Middle frontal gyrus (tissue), 1 donor: ENCODE measurements at regions not wholly inside any gene's neighbourhood (a gene's known extent, or its start where the extent isn't known, plus 50 kb on each side); places are given as distances from the start of the nearest gene placed in this dataset.
"Not testable (repeated sequence)": the region's sequence is repeated elsewhere in the genome, so short reads cannot be mapped to it uniquely, and the experiment has no call there.

Experiments
- DNase-seq: peaks from one replicate; pipeline ENCODE4 v3.0.0-alpha.2; 2015; ENCODE audit warnings: low spot score; ENCODE audit errors: extremely low spot score

DNA sequence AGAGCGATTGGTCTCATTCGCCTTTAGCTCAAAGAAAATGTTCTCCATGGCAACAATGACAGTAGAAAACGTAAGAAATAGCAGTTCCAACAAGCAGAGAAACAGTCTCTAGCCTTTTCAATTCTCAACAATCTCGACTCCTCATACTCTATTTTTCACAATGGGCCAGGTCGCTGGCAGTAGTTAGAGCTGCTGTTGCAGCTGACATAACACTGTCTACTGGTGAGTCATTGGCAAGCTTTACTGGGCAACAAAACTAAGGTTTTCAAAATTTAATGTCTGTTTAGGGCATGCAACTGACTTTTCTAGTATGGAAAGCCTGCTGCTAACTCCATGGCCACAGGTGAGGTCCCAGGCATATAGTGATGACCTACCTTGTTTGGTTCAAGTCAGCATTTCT lies 221.1 kb upstream of the KAZN start:
- no peak for DNase-seq

DNA sequence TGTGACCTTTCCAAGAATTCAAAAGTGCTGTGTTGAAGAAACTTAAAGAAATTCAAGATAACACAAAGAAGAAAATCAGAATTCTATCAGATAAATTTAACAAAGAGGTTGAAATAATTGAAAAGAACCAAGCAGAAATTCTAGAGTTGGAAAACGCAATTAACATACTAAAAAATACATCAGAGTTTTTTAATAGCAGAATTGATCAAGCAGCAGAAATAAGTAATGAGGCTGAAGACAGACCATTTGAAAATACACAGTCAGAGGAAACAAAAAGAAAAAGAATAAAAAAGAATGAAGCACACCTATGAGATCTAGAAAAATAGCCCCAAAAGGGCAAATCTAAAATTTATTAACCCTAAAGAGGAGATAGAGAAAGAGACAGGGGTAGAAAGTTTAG lies 218.1 kb upstream of the KAZN start:
- no peak for DNase-seq

- DNase-seq, result no peak
Observed at GRCh38 chr1:14390816-14391215, 207.7 kb upstream of the KAZN start.

DNA sequence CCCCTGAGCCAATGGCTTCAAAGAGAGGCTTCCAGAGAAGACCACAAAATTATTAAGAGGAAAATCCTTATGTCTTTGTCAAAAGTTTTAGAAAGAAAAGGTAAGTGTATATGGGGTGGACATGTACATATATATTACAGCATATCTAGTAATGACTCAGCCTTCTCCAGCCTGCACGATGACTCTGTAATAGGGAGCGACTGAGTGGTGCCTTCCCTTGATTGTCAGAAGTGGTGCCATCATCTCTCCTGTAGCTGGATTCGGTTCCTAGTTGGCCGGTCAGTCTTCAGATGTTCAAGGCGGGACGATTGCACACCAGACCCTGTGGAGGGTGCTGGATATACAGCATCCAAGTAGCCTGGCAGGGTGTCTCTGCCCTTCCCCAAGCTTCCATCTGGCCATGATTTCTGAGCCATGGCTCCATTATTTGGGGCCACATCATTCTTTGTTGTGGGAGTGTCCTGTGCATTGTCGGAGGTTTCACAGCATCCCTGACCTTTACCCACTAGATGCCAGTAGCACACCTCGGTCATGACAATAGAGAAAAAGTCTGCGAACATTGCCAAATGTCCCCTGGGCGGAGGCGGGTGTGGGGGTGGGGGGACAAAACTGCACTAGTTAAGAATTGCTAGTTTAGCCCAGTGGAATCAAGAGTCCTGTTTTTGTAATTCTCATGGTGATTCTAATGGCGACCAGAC lies 206.2 kb upstream of the KAZN start:
- no peak for DNase-seq

- no peak for DNase-seq
Observed at GRCh38 chr1:14392859-14393365, 205.6 kb upstream of the KAZN start.

- DNase-seq, result no peak
Observed at GRCh38 chr1:14396100-14396499, 202.4 kb upstream of the KAZN start.

- DNase-seq, result no peak
Observed at GRCh38 chr1:14403961-14404645, 194.4 kb upstream of the KAZN start.

DNA sequence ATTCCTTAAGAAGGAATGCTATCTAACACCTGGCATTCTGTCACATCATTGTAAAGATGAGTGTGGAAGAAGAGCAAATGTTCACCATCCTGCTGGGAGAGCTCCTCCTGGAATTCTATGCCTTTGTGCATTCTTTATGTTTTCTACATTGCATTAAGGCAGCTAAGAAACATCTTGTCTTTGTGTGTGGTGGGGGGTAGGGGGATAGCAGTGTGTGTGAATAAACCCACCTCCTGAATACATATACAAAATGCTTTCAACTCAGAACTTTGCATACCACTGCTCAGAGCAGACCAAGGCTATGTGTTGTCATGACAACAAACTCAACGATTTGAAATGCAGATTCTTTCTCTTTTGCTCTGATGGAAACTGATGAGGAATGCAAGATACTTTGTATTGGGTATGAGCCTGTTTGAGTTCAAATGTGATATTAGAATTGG lies 193.6 kb upstream of the KAZN start:
- no peak for DNase-seq

DNA sequence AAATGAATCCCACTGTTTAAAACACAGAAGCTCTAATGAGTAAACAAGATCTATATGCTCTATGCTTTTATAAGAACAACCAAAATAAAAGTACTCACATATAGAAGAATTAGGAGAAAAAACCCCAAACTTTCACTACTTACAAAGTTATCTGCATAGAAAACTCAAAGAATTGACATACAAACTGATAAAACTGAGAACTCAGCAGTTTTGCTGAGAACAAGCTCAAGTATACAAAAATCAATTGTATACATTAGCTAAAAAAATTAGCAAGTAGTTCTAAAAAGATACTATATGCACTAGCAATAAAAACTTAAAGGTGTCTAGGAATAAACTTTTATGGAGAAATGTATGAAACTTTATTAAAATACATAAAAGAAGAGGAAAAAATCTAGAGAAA lies 186.2 kb upstream of the KAZN start:
- DNase-seq, result no peak

GRCh38 chr1:14413819-14414490 lies 184.5 kb upstream of the KAZN start:
- peak; percentile 12 for DNase-seq

GRCh38 chr1:14415396-14415795 lies 183.1 kb upstream of the KAZN start:
- no peak for DNase-seq

DNA sequence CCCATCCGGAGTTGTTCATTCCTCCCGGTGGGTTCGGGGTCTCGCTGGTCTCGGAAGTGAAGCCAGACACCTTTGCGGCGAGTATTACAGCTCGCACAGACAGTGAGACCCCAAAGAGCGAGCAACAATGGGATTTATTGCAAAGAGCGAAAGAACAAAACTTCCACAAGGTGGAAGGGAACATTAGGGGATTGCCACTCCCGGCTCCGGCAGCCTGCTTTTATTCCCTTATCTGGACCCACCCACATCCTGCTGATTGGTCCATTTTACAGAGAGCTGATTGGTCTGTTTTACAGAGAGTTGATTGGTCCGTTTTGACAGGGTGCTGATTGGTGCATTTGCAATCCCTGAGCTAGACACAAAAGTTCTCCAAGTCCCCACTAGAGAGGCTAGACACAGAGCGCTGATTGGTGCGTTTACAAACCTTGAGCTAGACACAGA lies 178.7 kb upstream of the KAZN start:
- DNase-seq, result not testable (repeated sequence)

- DNase-seq, result no peak
Observed at GRCh38 chr1:14420686-14421085, 177.8 kb upstream of the KAZN start.

- DNase-seq, result no peak
Observed at GRCh38 chr1:14421295-14421976, 177.0 kb upstream of the KAZN start.

- DNase-seq, result no peak
Observed at GRCh38 chr1:14421977-14422609, 176.4 kb upstream of the KAZN start.

- DNase-seq, result peak; percentile 28
Observed at GRCh38 chr1:14424325-14425002, 174.0 kb upstream of the KAZN start.

DNA sequence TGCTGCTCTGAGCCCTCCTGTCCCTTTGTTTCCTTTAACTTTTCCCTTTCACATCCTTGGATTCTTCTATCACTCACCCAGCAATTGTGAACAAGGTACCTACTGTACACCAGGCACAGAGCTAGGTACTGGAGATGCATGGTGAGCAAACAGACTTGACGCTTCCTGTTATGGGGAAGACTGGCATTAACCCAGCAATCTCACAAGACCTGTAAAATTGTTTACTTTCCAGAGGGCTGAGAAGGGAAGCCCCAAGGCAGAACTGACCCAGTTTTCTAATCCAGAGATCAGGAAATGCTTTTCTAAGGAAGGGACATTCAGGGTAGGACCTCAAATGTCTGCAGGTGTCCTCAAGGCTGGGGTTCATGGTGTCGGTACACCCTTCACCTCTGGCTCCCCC lies 171.6 kb upstream of the KAZN start:
- no peak for DNase-seq

DNA sequence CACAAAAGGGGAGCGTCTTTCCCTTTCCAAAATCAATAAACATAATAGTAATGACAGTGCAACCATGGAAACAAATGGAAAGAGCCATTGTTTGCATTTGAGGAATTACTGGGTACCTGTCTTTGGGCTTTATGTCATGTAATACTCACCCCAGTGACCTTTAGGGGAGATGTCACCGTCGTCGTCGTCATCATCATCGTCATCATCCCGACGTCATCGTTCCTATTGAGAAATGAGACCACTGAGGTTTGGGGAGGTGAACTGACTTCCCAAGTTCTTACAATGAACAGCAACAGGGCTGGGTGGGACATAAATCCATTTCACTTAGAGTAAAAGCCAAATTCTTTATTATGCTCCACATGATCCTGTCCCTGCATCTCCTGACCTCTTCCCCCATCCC lies 168.9 kb upstream of the KAZN start:
- no peak for DNase-seq

- not testable (repeated sequence) for DNase-seq
Observed at GRCh38 chr1:14432728-14433127, 165.8 kb upstream of the KAZN start.

DNA sequence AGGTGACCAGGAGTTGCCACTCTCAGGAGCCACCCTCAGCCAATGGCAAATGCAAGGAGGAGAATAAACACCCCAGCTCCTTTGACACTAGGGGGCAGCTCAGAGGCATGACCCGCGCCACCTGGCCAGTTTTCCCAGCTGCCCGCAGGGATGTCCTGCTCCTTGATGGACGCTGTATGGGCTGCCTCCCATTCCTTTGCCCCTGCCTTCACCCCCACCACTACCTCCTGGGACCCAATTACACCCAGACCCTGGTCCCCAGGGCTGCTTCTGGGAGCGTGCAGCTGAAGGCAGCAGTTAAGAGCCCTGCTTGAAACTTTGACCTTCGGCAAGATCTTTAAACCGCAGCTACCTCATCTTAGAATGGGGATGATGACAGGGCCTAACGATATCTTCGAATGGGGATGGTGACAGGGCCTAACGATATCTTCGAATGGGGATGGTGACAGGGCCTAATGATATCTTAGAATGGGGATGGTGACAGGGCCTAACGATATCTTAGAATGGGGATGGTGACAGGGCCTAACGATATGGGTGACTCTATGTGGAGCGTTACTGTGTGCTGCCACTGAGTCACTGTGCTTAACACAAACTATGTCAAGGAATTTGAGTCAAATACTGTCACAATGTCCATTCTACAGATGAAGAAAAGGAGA lies 163.0 kb upstream of the KAZN start:
- DNase-seq, result no peak
